ENCODE measurements at regions not wholly inside any gene's neighbourhood (a gene's known extent, or its start where the extent isn't known, plus 50 kb on each side); places are given as distances from the start of the nearest gene placed in this dataset.

DNA sequence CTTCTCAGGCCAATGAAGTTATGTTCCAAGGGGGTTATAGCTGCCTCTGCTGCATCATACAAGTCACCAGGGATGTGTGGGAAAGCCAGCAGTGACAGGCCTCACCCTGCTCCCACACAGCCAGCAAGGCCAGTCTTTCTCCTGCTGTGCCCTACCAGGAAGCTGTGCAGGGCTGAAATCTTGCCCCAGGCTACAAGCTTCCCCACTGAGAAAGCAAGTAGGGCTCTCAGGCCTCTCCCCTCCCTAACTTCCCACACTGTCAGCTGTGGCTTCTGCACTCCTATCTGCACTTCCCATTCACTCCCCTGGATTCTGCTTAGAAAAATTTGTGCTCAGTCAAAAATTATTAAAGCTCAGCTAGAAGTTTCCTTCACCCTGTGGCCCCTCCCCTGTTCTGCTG is 611.2 kb upstream of the ZNF608 start:
- H3K27ac Mint-ChIP-seq, result peak overlapping the region; percentile 66
- H4K20me1 ChIP-seq (ENCODE audit: low read depth), result no peaks in the 10 kb centered on the region
- no peaks in the 10 kb centered on the region for H3F3A ChIP-seq (ENCODE audit: low read depth)
- peaks cover 55% of the 10 kb centered on the region for H3K9me3 Mint-ChIP-seq
- H3K4me1 Mint-ChIP-seq, result peaks cover 4% of the 10 kb centered on the region
- no peak for TF ChIP-seq EZH2 (IDR thresholded peaks at IDR 0.05)
- TF ChIP-seq EZH2phosphoT487 (IDR thresholded peaks at IDR 0.05), result no peak
- TF ChIP-seq, protein P1, sequence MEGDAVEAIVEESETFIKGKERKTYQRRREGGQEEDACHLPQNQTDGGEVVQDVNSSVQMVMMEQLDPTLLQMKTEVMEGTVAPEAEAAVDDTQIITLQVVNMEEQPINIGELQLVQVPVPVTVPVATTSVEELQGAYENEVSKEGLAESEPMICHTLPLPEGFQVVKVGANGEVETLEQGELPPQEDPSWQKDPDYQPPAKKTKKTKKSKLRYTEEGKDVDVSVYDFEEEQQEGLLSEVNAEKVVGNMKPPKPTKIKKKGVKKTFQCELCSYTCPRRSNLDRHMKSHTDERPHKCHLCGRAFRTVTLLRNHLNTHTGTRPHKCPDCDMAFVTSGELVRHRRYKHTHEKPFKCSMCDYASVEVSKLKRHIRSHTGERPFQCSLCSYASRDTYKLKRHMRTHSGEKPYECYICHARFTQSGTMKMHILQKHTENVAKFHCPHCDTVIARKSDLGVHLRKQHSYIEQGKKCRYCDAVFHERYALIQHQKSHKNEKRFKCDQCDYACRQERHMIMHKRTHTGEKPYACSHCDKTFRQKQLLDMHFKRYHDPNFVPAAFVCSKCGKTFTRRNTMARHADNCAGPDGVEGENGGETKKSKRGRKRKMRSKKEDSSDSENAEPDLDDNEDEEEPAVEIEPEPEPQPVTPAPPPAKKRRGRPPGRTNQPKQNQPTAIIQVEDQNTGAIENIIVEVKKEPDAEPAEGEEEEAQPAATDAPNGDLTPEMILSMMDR (IDR thresholded peaks at IDR 0.05), result no peak
- no peak overlapping the region for H3K9ac ChIP-seq
- no peak overlapping the region for H3K27ac ChIP-seq
- H3K4me3 Mint-ChIP-seq, result no peak overlapping the region
- no peaks in the 10 kb centered on the region for H3K4me1 ChIP-seq
- no peaks in the 10 kb centered on the region for H3K79me2 ChIP-seq (ENCODE audit: low read depth)
- peaks cover 28% of the 10 kb centered on the region for H3K36me3 Mint-ChIP-seq
- no peak overlapping the region for H3K4me2 ChIP-seq
- H2AFZ ChIP-seq (replicated peaks), result peak overlapping the region; percentile 28
- H3K36me3 ChIP-seq, result no peaks in the 10 kb centered on the region
- peaks cover 10% of the 10 kb centered on the region for H3K27me3 Mint-ChIP-seq (ENCODE audit: insufficient read depth, low read depth)
- DNase-seq (ENCODE audit: low spot score), result no peak
- no peaks in the 10 kb centered on the region for H3K9me3 ChIP-seq (ENCODE audit: low read depth)
- no peaks in the 10 kb centered on the region for H3K27me3 ChIP-seq
- H3K4me3 ChIP-seq, result no peak overlapping the region

GRCh38 chr5:125365747-125366146 is 619.3 kb upstream of the ZNF608 start:
- peaks cover 14% of the 10 kb centered on the region for H3K4me1 Mint-ChIP-seq

DNA sequence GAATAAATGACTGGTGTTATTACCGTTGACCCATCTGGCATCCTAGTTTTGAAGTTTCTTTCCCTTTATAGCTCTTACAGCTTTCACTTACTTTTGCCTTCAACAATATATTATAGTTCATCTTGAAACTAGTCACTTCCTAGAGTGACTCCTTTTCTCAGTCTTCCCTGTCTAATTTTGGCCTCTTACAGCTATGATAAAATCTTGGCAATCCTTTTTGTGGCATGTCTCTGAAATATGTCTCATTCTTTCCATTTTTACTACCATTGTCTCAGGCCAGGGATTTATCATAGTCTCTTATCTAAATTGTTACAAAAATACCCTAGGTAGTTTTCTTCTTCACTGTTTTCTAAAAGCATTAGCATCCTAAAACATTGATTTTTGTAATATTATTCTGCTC is 621.3 kb upstream of the ZNF608 start:
- Histone ChIP-seq H3K36me3 (no peaks in the 10 kb centered on the region), H2AFZ (replicated peaks) (no peak overlapping the region), H3K4me2 (no peak overlapping the region), H3K4me3 (no peak overlapping the region), H3K4me1 (peaks cover 31% of the 10 kb centered on the region), H3F3A (ENCODE audit: low read depth) (peaks cover 19% of the 10 kb centered on the region), H3K79me2 (ENCODE audit: low read depth) (no peaks in the 10 kb centered on the region), H3K9me3 (ENCODE audit: low read depth) (no peaks in the 10 kb centered on the region), H3K27ac (no peak overlapping the region), H3K27me3 (no peaks in the 10 kb centered on the region), H3K9ac (no peak overlapping the region), H4K20me1 (ENCODE audit: low read depth) (no peaks in the 10 kb centered on the region)
- no peak for DNase-seq (ENCODE audit: low spot score)
- H3K36me3 Mint-ChIP-seq, result peaks cover 11% of the 10 kb centered on the region
- no peak overlapping the region for H3K27ac Mint-ChIP-seq
- H3K4me3 Mint-ChIP-seq, result no peak overlapping the region
- H3K27me3 Mint-ChIP-seq (ENCODE audit: insufficient read depth, low read depth), result peaks cover 8% of the 10 kb centered on the region
- peaks cover 30% of the 10 kb centered on the region for H3K9me3 Mint-ChIP-seq
- peaks cover 31% of the 10 kb centered on the region for H3K4me1 Mint-ChIP-seq
- TF ChIP-seq EZH2phosphoT487 (IDR thresholded peaks at IDR 0.05) (no peak), EZH2 (IDR thresholded peaks at IDR 0.05) (no peak)
- TF ChIP-seq, protein P1 (IDR thresholded peaks at IDR 0.05), result no peak

More at GRCh38 chr5:125365747-125366146, 619.3 kb upstream of the ZNF608 start:
- H4K20me1 ChIP-seq (ENCODE audit: low read depth), result no peaks in the 10 kb centered on the region
- Mint-ChIP-seq H3K9me3 (peaks cover 30% of the 10 kb centered on the region), H3K27me3 (ENCODE audit: insufficient read depth, low read depth) (peaks cover 8% of the 10 kb centered on the region), H3K27ac (no peak overlapping the region), H3K4me3 (no peak overlapping the region), H3K36me3 (peaks cover 11% of the 10 kb centered on the region)
- no peak for TF ChIP-seq EZH2phosphoT487 (IDR thresholded peaks at IDR 0.05)
- no peak for TF ChIP-seq EZH2 (IDR thresholded peaks at IDR 0.05)
- TF ChIP-seq, protein P1 (IDR thresholded peaks at IDR 0.05), result no peak
- no peak for DNase-seq (ENCODE audit: low spot score)
- H3K79me2 ChIP-seq (ENCODE audit: low read depth), result no peaks in the 10 kb centered on the region
- H3K27me3 ChIP-seq, result no peaks in the 10 kb centered on the region
- H3K4me2 ChIP-seq, result no peak overlapping the region
- no peaks in the 10 kb centered on the region for H3K36me3 ChIP-seq
- H3K4me3 ChIP-seq, result no peak overlapping the region
- H3F3A ChIP-seq (ENCODE audit: low read depth), result peaks cover 1% of the 10 kb centered on the region
- peaks cover 14% of the 10 kb centered on the region for H3K4me1 ChIP-seq
- no peaks in the 10 kb centered on the region for H3K9me3 ChIP-seq (ENCODE audit: low read depth)
- no peak overlapping the region for H2AFZ ChIP-seq (replicated peaks)
- H3K9ac ChIP-seq, result no peak overlapping the region
- no peak overlapping the region for H3K27ac ChIP-seq
